MM.1S (cell line): ENCODE measurements at regions not wholly inside any gene's neighbourhood (a gene's known extent, or its start where the extent isn't known, plus 50 kb on each side); places are given as distances from the start of the nearest gene placed in this dataset.
"Not testable (repeated sequence)": the region's sequence is repeated elsewhere in the genome, so short reads cannot be mapped to it uniquely, and the experiment has no call there.

Experiments
- DNase-seq: peaks from one replicate; pipeline ENCODE4 v3.0.0-alpha.2; 2015
- H2AFZ ChIP-seq: fragments of 300-600 bp; sonication (generic); 2 replicates; pipeline ENCODE4 v1.6.0; 2016; ENCODE audit warnings: antibody characterized with exemption, low read length
- H3F3A ChIP-seq: fragments of 300-600 bp; sonication (generic); 2 replicates; pipeline ENCODE4 v1.6.1; 2016; ENCODE audit warnings: mild to moderate bottlenecking, antibody characterized with exemption, low read length, moderate library complexity, mixed read lengths; ENCODE audit not compliant: insufficient read depth
- H3K27ac ChIP-seq: fragments of 300-600 bp; sonication (generic); 2 replicates; pipeline ENCODE4 v1.5.1; 2016; ENCODE audit warnings: mild to moderate bottlenecking, low read length
- H3K27me3 ChIP-seq: fragments of 300-600 bp; sonication (generic); replicated peaks from 2 replicates; pipeline ENCODE4 v1.6.0; 2016; ENCODE audit warnings: low read length; ENCODE audit not compliant: insufficient read depth
- H3K36me3 ChIP-seq: fragments of 300-600 bp; sonication (generic); replicated peaks from 2 replicates; pipeline ENCODE4 v1.6.1; 2016; ENCODE audit warnings: mild to moderate bottlenecking, low read length, mixed read lengths; ENCODE audit not compliant: insufficient read depth
- H3K4me1 ChIP-seq: fragments of 300-600 bp; sonication (generic); 2 replicates; pipeline ENCODE4 v1.6.1; 2016; ENCODE audit warnings: low read length, mixed read lengths
- H3K4me2 ChIP-seq: fragments of 300-600 bp; sonication (generic); 2 replicates; pipeline ENCODE4 v1.6.0; 2016; ENCODE audit warnings: low read depth, low read length
- H3K4me3 ChIP-seq: fragments of 300-600 bp; sonication (generic); 2 replicates; pipeline ENCODE4 v1.5.1; 2016; ENCODE audit warnings: low read length, mixed read lengths
- H3K79me2 ChIP-seq: fragments of 300-600 bp; sonication (generic); 2 replicates; pipeline ENCODE4 v1.6.1; 2016; ENCODE audit warnings: mixed run types, low read length, mixed read lengths
- H3K9ac ChIP-seq: fragments of 300-600 bp; sonication (generic); 2 replicates; pipeline ENCODE4 v1.6.1; 2016; ENCODE audit warnings: low read length, mixed read lengths
- H3K9me2 ChIP-seq: fragments of 300-600 bp; sonication (generic); replicated peaks from 2 replicates; pipeline ENCODE4 v1.6.1; 2016; ENCODE audit warnings: mild to moderate bottlenecking, low read length, mixed read lengths; ENCODE audit not compliant: insufficient read depth
- H3K9me3 ChIP-seq: fragments of 300-600 bp; sonication (generic); replicated peaks from 2 replicates; pipeline ENCODE4 v1.6.1; 2016; ENCODE audit warnings: mild to moderate bottlenecking, low read length, mixed read lengths; ENCODE audit not compliant: insufficient read depth
- H4K20me1 ChIP-seq: fragments of 300-600 bp; sonication (generic); 2 replicates; pipeline ENCODE4 v1.6.1; 2016; ENCODE audit warnings: mild to moderate bottlenecking, low read length, moderate library complexity, mixed read lengths; ENCODE audit not compliant: insufficient read depth

DNA sequence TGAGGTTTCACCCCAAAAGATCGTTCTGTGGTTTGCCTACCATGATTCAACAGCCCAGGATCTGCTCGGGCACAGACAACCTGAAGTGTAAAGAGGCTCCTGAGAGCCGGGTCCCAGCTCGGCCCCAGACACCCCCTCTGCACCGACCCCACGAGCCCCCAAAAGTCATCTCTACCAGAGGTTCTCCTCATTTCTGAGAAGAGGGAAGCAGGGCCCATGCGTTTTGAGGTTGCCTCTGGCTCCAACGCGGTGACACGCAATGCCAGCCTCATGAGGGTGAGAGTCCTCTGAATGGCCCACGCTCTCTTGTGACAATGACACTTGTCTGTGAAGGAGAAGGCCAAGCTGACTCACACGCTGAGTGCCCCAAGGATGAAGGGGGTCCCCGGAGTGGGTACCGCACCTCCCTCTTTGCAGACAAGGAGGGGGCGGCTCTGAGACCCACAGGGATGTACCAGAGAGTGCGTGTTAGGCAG is 153.0 kb upstream of the TPTE start:
- not testable (repeated sequence) for H3K4me3 ChIP-seq, H3K36me3 ChIP-seq, H3K4me1 ChIP-seq, H2AFZ ChIP-seq, H3K27me3 ChIP-seq, H3K27ac ChIP-seq, H3K4me2 ChIP-seq, H3K9ac ChIP-seq, H4K20me1 ChIP-seq, H3F3A ChIP-seq, H3K79me2 ChIP-seq, H3K9me2 ChIP-seq, DNase-seq, H3K9me3 ChIP-seq

DNA sequence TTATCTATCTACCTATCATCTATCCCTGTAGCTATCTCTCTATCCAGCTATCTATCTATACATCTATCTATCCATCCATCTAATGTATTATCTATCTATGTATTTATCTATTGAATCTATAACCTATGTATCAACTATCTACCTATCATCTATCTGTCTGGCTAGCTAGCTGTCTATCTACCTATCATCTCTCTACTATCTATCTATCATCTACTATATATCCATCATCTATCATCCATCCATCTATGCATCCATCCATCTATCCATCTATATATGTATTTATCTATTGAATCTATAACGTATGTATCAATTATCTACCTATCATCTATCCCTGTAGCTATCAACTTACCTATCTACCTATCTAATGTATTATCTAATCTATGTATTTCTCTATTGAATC is 152.1 kb upstream of the TPTE start:
- H3F3A ChIP-seq, H3K79me2 ChIP-seq, H3K36me3 ChIP-seq, H3K9me2 ChIP-seq, H3K9me3 ChIP-seq, H3K9ac ChIP-seq, H3K4me1 ChIP-seq, H2AFZ ChIP-seq, H4K20me1 ChIP-seq, H3K27me3 ChIP-seq, H3K27ac ChIP-seq, H3K4me3 ChIP-seq, H3K4me2 ChIP-seq, DNase-seq: not testable (repeated sequence)

DNA sequence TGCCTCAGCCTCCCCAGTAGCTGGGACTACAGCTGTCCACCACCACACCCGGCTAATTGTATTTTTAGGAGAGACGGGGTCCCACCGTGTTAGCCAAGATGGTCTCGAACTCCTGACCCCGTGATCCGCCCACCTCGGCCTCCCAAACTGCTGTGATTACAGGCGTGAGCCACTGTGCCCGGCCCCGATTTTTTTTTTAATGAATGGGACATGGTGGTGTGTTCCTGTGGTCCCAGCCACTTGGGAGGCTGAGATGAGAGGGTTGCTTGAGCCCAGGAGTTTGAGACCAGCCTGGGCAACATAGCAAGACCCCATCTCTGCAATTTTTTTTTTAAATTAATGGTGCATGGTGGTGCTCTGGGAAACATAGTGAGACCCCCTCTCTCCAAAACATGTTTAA is 143.6 kb upstream of the TPTE start:
- not testable (repeated sequence) for H3K4me1 ChIP-seq, H4K20me1 ChIP-seq, H3K9me3 ChIP-seq, H2AFZ ChIP-seq, H3K36me3 ChIP-seq, H3K9ac ChIP-seq, H3F3A ChIP-seq, H3K27me3 ChIP-seq, DNase-seq, H3K4me3 ChIP-seq, H3K4me2 ChIP-seq, H3K27ac ChIP-seq, H3K9me2 ChIP-seq, H3K79me2 ChIP-seq

DNA sequence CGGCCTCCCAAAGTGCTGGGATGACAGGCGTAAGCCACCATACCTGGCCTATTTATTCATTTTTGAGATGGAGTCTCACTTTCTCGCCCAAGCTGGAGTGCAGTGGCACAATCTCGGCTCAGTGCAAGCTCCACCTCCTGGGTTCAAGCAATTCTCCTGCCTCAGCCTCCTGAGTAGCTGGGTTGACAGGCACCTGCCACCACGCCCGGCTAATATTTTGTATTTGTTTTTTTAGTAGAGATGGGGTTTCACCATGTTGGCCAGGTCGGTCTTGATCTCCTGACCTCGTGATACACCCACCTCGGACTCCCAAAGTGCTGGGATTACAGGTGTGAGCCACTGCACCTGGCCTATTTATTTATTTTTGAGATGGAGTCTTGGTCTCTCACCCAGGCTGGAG is 141.6 kb upstream of the TPTE start:
- H3K27me3 ChIP-seq, H3K9ac ChIP-seq, DNase-seq, H3K4me2 ChIP-seq, H3K9me3 ChIP-seq, H3F3A ChIP-seq, H3K4me1 ChIP-seq, H3K4me3 ChIP-seq, H3K79me2 ChIP-seq, H3K36me3 ChIP-seq, H4K20me1 ChIP-seq, H3K9me2 ChIP-seq, H2AFZ ChIP-seq, H3K27ac ChIP-seq: not testable (repeated sequence)

DNA sequence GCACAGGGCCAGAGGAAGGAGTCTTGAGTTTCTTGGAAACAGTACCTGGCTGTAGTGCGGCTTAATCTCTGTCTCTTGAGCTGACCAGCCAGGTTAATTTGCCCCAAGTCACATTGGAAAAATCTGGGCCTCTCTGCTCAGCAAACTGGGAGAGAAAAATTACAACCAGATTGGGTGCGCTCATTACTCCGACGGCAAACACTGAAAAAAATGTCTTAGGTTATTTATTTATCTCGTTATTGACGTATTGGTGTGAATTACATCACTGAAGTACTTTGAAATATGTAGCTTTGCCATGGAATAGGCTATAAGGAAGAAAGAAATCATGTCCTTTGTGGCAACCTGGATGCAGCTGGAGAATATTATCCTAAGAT is 139.7 kb upstream of the TPTE start:
- not testable (repeated sequence) for DNase-seq, H3K4me3 ChIP-seq, H3K36me3 ChIP-seq, H3K27me3 ChIP-seq, H3K4me1 ChIP-seq, H3K79me2 ChIP-seq, H2AFZ ChIP-seq, H4K20me1 ChIP-seq, H3K27ac ChIP-seq, H3K9me3 ChIP-seq, H3F3A ChIP-seq, H3K9me2 ChIP-seq, H3K9ac ChIP-seq, H3K4me2 ChIP-seq

DNA sequence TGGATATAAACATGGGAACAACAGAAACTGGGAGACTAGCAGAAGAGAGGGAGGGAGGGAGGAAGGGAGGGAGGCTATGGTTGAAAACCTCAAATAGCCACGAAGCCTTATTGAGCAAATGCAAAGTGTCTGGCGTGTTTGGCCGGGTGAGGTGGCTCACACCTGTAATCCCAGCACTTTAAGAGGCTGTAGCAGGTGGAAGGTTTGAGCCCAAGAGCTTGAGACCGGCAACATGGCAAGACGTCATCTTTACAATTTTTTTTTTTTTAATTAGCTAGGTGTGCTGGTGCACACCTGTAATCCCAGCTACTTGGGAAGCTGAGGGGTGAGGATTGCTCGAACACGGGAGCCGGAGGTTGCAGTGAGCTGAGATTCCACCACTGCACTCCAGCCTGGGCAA is 139.2 kb upstream of the TPTE start:
- not testable (repeated sequence) for H3K36me3 ChIP-seq, H3K9ac ChIP-seq, H3K4me1 ChIP-seq, H3K27me3 ChIP-seq, H2AFZ ChIP-seq, H3K27ac ChIP-seq, H3K4me3 ChIP-seq, H3K9me2 ChIP-seq, H4K20me1 ChIP-seq, H3K9me3 ChIP-seq, H3F3A ChIP-seq, DNase-seq, H3K79me2 ChIP-seq, H3K4me2 ChIP-seq

DNA sequence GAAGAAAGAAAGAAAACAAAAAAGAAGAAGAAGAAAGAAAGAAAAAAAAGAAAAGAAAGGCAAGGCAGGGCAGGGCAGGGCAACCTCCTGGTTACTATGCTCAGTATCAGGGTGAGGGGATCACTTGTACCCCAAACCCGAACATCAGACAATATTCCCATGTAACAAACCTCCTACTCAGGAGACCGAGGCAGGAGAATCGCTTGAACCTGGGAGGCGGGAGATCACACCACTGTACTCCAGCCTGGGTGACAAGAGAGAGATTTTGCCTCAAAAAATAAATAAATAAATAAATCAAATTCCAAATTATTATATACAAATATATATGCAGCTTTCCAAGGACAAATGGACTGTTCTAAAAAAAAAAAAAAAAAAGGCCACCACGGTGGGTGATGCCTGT is 138.8 kb upstream of the TPTE start:
- H3K9me3 ChIP-seq, H3F3A ChIP-seq, H3K9ac ChIP-seq, H3K9me2 ChIP-seq, H3K4me2 ChIP-seq, H3K27ac ChIP-seq, H3K36me3 ChIP-seq, H4K20me1 ChIP-seq, H3K79me2 ChIP-seq, H3K27me3 ChIP-seq, H3K4me3 ChIP-seq, H3K4me1 ChIP-seq, H2AFZ ChIP-seq, DNase-seq: not testable (repeated sequence)

DNA sequence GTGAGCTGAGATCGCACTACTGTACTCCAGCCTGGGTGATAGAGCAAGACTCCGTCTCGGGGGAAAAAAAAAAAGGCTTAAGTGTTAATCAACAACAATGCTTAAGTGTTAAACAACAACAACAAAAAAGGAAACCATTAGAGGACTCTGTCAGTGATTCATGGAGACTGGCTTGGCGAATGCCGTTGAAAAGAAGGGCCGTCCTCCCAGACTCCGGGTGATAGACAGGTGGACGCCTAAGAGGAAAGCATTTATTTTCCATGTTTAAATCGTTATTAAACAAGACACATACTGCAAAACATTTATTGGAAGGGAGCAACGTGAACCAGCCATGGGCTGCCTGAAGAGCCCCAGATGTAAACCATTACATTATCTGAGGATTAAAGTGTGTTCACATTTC is 137.8 kb upstream of the TPTE start:
- H3K4me2 ChIP-seq, H3K79me2 ChIP-seq, H3K36me3 ChIP-seq, H3K4me3 ChIP-seq, H3K27me3 ChIP-seq, H2AFZ ChIP-seq, H3K27ac ChIP-seq, H3K9me3 ChIP-seq, H3F3A ChIP-seq, H3K4me1 ChIP-seq, H3K9ac ChIP-seq, H4K20me1 ChIP-seq, DNase-seq, H3K9me2 ChIP-seq: not testable (repeated sequence)
